C4-2B (cell line): ENCODE measurements at regions not wholly inside any gene's neighbourhood (a gene's known extent, or its start where the extent isn't known, plus 50 kb on each side); places are given as distances from the start of the nearest gene placed in this dataset.

Source experiments
- H3K27ac ChIP-seq: fragments of 450-650 bp; 2 replicates; pipeline ENCODE4 v1.5.1; 2017
- ZFX ChIP-seq: fragments of 450-650 bp; IDR thresholded peaks from 2 replicates; pipeline ENCODE4 v1.6.1; 2017
- TF ChIP-seq, protein P1 (sequence below): fragments of 450-650 bp; conservative IDR thresholded peaks from 2 replicates; pipeline ENCODE4 v1.5.1; 2017; ENCODE audit warnings: mild to moderate bottlenecking

DNA sequence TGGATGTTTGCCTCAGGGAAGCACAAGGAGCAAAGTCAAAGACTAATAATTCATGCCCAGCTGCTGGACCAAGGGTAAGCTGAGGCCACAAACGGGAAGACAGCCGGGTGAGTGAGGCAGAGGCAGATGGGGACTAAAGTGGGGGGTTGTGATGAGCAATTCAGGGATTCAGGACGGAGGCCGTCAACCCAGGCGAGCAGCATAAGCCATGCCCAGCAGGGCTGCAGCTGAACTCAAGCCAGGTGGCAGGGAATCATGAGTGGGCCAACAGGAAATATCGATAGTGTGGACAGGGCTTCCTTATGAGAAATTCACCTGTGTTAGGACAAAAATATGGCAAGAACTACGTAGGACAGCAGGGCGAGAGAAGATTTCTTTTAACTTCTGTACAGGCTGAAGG lies 246.8 kb downstream of the CDC5L start:
- TF ChIP-seq, protein P1, sequence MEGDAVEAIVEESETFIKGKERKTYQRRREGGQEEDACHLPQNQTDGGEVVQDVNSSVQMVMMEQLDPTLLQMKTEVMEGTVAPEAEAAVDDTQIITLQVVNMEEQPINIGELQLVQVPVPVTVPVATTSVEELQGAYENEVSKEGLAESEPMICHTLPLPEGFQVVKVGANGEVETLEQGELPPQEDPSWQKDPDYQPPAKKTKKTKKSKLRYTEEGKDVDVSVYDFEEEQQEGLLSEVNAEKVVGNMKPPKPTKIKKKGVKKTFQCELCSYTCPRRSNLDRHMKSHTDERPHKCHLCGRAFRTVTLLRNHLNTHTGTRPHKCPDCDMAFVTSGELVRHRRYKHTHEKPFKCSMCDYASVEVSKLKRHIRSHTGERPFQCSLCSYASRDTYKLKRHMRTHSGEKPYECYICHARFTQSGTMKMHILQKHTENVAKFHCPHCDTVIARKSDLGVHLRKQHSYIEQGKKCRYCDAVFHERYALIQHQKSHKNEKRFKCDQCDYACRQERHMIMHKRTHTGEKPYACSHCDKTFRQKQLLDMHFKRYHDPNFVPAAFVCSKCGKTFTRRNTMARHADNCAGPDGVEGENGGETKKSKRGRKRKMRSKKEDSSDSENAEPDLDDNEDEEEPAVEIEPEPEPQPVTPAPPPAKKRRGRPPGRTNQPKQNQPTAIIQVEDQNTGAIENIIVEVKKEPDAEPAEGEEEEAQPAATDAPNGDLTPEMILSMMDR, result no peak
- TF ChIP-seq ZFX, result no peak
- H3K27ac ChIP-seq, result no peak overlapping the region

DNA sequence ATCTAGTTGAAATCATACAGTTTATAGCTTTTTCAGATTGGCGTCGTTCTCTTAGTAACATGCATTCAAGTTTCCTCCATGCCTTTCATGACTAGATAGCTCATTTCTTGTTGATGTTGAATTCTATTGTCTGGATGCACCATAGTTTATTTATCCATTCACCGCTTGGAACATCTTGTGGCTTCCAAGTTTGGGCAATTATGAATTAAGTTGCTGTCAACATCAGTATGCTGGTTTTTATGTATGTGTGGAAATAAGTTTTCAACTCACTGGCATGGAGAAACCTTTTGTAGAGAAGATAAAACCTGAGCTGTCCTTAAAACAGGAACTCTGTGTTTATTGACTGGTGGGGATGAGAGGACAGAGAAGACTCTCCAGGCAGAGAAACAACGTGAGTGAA lies 248.0 kb downstream of the CDC5L start:
- no peak overlapping the region for H3K27ac ChIP-seq
- TF ChIP-seq, protein P1, result no peak
- no peak for TF ChIP-seq ZFX

DNA sequence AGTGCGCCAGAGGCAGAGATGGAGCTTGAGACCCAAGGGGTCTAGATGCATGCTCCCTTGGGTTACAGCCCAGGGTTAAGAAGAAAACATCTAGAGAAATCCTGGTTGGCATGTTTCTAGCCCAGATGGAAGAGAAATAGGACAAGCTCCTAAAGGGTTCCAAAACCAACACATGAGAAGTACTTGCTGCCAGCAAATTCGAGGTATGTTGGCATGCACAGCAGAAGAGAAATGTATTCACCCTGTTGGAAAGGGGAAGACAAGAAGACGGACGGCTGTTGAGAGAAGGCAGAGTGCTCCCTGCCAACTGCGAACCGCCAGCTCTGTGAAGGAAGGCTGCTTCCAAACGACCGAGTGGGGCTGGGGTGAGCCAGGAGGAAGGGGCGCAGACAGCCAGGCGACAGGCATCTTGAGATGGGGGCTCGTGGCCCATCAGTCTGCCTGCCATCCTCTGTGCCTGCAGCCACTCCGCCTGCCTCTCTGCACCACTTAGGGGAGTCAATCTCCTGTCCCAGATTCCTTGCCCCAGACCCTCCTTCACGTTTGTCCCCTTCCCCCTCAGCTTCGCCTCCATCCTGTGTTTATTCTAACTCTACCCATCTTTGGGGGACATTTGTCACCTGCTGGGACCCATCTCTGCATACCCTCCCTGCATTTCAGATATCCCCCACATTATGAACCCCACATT lies 249.2 kb downstream of the CDC5L start:
- TF ChIP-seq, protein P1, result no peak
- TF ChIP-seq ZFX, result no peak
- no peak overlapping the region for H3K27ac ChIP-seq

DNA sequence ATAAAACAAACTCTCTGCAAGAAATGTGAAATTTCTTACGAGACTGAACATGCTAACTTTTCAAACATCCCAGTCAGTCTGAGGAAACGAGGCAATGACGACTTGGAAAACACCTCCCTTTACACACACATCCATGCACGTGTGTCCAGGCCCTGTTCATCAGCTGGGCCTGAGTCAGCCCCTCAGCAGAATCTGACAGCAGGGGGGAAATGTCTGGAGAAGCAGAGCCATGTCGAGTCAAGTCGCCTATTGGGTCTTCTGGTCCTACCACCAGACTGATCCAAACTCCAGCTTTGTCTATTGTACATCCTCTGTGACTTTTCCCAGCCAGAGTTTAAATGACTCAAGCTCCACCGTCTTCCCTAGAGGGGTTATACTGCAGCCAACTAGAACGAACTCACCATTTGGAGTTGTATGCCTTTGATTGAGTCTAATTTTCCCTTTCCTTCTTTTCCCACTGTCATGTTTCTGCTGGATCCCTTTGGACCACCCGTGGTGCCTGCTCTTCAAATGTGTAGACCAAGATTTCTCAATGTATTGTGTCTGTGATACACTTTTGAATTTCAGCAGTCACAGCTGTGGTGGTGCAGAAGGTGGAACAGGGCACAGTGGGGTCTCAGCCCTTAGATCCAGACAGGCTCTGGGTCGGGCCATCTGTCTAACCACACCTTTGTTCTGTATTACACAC lies 254.0 kb downstream of the CDC5L start:
- TF ChIP-seq ZFX, result no peak
- TF ChIP-seq, protein P1, result no peak
- peak overlapping the region; percentile 46 for H3K27ac ChIP-seq

DNA sequence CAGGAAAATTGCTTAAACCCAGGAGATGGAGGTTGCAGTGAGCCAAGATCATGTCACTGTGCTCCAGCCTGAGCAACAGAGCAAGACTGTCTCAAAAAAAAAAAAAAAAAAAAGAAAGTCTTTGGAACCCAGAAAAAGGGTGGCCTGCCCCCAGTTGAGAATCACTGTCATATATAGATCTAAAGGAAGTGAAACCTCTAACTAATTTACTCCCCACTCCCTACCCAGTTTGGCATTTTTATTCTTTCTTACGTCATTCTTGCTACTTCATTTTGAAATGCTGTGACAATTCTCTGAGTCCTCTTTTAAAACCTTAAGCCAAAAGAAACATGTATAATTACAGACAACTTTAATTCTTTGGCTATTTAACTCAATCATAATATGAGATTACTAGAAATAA lies 254.8 kb downstream of the CDC5L start:
- peak overlapping the region; percentile 46 for H3K27ac ChIP-seq
- no peak for TF ChIP-seq ZFX
- TF ChIP-seq, protein P1, result no peak

DNA sequence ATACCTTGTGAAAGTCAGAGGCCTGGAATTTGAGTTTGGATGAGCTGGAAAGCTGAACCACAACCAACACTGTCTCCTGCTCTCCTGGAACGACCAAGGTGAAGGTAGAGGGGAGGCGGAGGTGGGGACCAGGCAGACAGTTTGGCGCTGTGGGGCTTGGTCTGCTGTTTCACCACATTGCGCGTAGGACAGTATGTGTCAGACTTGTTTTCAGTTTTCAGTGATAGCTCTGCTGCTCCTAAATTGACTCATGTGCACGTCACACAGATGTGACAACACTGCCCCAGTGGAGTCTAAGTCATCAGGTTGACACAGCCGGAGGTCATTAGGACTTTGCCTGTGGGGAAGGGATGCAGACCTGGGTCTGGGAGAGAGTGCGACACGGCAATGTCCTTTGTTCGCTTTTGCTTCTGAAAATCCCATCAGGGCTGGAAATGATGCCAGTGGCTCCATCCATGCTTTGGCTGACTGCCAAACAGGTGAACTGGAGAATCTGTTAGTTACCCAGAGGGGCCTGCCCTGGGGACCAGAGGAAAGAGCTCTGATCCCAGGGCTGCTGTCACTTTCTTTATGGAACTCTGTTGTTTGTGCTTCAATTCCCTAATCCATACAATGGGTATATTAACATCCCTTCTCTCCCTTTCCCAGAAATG lies 255.5 kb downstream of the CDC5L start:
- H3K27ac ChIP-seq, result no peak overlapping the region
- TF ChIP-seq, protein P1, result no peak
- no peak for TF ChIP-seq ZFX

DNA sequence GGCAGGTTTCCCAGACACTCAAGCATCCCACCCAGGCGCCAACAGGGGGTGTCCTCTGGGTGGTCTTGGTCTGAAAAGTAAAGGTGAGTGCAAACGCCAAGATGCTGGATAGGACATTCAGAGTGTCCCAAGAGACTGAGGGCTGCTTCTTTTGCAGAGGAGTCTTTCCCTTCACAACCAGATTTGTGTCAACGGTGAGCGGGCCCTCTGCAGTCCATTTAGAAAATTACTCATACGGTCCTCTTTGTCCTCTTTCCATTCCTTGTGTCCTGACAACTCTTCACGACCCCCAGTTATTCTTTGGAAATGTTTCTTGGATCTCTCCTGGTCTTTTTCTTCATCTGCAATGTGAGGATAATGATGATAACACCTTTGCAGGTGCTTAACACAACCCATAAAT lies 257.8 kb downstream of the CDC5L start:
- TF ChIP-seq, protein P1, result no peak
- no peak for TF ChIP-seq ZFX
- no peak overlapping the region for H3K27ac ChIP-seq
